ENCODE measurements at regions not wholly inside any gene's neighbourhood (a gene's known extent, or its start where the extent isn't known, plus 50 kb on each side); places are given as distances from the start of the nearest gene placed in this dataset.

DNA sequence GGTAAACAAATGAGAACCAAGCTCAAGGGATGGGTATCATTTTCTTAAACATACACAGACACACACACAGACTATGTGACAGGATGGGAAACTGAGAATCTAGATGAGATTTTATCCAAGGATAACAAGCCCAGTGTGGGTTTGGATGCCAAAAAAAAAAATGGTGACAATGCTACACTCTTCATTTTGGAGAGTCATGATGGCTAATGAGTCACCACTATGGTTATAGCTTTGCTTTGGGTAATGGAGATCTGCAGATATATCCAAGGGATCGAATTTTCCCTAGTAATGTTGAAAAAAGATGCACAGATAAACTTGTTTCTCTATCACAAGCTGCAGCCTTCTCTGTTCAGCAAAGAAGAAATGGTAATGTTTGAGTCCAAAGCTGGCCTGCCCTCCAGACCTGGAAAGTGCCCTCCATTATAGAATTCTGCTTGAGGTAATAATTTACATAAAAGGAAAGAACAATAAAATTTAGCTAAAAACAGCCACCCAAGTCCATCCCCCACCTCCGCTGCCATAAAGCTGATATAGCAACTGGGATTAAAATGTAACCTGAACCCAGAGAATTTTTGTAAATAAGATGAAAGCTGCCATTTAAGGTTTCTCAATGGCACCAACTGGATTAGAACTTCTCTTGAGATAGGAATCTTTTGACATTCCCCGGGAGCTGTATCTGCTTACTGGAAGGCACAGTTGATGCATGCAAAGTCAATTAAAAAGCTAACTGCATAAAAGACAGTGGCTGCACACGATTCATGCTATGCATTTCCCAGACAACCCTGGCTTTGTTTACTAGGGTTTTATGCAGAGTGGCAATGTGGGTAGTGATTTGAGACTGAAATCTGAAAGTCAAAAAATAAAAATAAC is 395.2 kb upstream of the LYPLAL1 start:
- no peak for DNase-seq

DNA sequence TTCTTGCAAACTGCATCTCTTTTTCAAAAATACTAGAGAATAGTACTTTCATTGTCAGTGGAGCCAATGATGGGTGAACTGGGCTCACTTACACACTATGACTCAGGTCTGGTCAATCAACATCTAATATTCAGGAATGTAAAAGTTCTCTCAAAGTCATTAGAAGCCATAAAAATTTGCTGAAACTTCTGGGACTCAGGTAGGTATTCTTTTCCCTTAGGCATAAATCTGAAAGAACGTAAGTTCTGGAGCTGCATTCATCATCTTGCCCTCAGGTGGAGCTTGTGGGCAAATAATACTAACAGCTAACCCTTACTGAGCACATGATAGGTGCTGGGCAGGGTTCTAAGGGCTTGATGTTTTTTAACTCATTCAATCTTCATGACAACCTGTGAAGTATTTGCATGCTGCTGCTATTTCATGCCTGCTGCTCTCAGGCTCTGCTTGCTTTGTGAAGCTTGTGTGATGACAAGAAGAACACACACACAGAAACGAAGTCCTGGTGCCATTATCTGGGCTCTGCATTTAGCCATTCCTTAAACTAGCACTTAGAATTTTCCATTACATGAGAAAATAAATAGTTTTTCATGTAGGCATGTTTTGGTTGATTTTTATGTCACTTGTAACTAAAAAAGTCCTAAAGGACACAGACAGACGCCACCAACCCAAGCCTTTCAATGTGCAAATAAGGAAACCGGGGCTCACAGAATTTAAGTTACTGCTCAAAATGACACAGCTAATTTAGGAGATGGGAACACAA is 394.2 kb upstream of the LYPLAL1 start:
- DNase-seq: no peak

DNA sequence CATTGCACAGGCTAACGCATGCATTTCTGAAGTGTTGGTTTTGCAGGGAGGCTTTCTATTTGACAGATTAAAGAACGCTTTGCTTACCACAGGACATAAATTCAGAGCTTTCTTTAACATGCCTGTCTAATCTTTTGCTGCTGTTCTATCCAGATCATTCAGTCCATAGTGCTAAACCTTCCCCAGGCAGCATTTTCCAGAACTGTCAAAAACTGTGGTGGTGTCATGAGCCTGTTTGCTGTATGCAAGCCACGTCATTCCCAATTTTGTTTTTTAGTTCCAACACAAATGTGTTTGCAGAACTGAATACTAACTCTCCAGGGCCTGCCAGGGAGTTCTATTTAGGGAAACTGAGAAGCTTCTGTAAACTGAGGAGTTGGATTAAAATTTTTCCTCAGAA is 390.5 kb upstream of the LYPLAL1 start:
- no peak for DNase-seq

- DNase-seq: no peak
These were observed 389.8 kb upstream of the LYPLAL1 start for GRCh38 chr1:218783916-218784315.

GRCh38 chr1:218785928-218786327 is 387.8 kb upstream of the LYPLAL1 start:
- no peak for DNase-seq

GRCh38 chr1:218787826-218788225 is 385.9 kb upstream of the LYPLAL1 start:
- DNase-seq: no peak

DNA sequence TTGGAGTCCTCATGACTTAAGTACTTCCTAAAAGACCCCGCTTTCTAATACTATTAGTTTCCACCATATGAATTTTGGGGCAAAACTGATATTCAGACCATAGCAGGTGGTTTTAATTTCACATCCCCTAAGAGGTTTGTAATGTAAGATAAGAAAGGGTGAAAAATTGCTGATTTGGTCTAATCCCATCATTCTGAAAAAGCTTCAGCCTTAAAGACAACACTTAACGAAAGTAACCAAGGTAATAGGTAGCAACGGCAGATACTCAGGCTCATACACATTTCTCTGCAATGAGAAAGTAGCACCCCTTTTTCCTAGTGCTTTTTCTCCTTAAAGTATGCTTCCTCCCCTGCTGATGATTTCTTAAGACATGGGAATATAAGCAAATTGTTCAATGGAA is 376.9 kb upstream of the LYPLAL1 start:
- DNase-seq: no peak

DNA sequence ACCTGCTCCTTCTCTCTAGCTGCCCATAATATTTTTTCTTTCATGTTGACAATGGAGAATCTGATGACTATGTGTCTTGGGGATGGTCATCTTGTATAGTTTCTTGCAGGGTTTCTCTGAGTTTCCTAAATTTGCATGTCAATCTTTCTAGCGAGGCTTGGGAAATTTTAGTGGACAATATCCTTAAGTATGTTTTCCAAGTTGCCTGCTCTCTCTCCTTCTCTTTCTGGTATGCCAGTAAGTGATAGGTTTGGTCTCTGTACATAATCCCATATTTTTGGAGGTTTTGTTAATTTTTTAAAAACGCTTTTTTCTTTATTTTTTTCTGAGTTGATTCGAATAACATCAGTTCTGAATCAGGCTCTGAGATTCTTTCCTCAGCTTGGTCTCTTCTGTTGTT is 370.9 kb upstream of the LYPLAL1 start:
- no peak for DNase-seq

GRCh38 chr1:218803351-218803997 is 370.2 kb upstream of the LYPLAL1 start:
- DNase-seq: no peak

- no peak for DNase-seq
These were observed 369.5 kb upstream of the LYPLAL1 start for GRCh38 chr1:218804014-218804785.

GRCh38 chr1:218809061-218809460 is 364.6 kb upstream of the LYPLAL1 start:
- no peak for DNase-seq

DNA sequence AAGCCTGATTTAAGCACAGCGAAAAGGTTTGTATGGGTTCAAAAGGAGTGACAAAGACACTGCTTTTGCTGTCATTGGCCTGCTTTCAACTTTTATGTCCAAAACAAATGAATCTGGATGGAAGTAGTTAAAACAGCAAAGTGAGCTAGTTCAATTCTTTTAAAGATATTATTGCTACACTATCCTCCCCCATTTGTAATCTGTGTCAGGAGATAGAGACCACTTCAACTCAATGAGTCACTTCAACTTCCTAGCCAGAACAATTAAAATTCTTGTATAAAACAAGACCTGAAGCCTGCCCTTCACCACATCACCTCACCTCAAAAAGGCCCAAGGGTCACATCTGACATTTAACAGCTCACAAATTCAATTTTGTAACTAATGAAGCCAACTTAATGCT is 364.1 kb upstream of the LYPLAL1 start:
- DNase-seq: no peak

DNA sequence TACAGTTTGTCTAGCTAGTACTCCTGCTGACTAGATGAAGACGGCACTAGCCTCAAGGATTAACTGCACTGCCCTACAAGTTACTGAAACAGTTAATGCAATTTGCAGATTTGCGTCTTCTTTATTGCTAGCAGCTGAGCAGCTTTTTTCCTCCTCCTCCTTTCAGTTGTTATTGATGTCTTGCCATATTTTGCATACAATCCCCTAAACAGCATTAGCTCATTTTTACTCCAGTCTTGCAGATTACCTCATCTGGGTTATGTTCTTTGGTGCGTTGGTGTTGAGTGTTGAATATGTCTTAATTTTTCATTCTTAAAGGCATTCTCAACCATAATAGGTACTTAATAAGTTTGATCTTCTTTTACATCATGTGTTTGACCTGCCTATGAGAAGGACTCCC is 363.4 kb upstream of the LYPLAL1 start:
- no peak for DNase-seq

- DNase-seq: no peak
These were observed 362.2 kb upstream of the LYPLAL1 start for GRCh38 chr1:218811497-218811896.

DNA sequence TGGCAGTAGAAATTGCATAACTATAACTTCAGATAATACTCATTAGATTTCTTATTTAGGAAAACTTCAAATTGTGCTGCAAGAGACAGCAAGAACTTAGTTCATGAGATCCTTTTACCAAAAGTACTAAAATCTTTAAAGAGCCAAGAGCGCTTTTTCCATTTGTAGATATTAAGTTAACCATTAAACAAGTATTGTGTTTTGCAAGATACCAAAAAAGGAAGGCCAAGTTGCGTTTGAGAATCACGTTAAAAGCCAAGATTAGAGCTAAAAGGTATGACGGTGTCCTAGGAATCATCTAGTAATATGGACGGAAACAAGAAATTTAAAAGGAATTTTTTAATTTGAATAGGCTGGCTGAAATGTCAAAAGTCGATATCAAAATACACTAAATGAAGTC is 361.3 kb upstream of the LYPLAL1 start:
- DNase-seq: no peak

DNA sequence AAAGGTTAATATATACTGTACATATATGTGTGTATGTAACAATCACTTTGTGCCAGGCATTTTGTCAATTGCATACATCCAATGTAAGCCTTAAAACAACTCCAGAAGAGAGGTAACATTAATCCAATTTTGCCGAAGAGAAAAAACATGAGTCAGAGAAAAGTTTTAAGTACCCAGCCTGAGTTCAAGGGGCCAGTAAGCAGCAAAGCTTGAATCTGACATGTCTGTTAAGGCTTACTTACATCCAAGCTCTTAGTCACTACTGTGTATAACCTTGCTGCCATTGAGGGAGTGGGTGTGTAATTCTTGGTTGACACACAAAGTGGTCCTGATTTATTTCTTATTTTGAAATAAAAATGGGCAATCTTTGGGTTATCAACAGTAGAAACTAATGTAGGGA is 360.4 kb upstream of the LYPLAL1 start:
- DNase-seq: no peak

- DNase-seq: no peak
These were observed 358.6 kb upstream of the LYPLAL1 start for GRCh38 chr1:218815076-218815475.

- DNase-seq: no peak
These were observed 356.6 kb upstream of the LYPLAL1 start for GRCh38 chr1:218817071-218817470.

GRCh38 chr1:218817691-218818465 is 355.8 kb upstream of the LYPLAL1 start:
- no peak for DNase-seq

- DNase-seq: no peak
These were observed 350.3 kb upstream of the LYPLAL1 start for GRCh38 chr1:218823291-218823900.

DNA sequence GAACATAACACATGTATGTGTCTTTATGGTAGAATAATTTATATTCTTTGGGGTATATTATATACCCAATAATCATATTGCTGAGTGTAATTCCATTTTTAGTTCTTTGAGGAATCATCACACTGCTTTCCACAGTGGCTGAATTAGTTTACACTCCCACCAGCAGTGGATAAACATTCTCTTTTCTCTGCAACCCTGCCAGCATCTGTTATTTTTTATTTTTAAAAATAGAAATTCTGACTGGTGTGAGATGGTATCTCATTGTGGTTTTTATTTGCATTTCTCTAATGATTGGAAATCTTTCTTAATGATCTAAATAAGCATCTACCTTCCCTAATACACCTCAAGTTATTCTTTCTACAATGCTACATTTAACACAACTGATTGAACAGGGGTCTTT is 346.2 kb upstream of the LYPLAL1 start:
- no peak for DNase-seq

Measured in stimulated activated CD8-positive, alpha-beta memory T cell treated with anti-CD3 and anti-CD28 coated beads, Interleukin-4, amount 100 ng/mL, for 48 hours (primary cell).